Calu3 (cell line): ENCODE measurements at regions not wholly inside any gene's neighbourhood (a gene's known extent, or its start where the extent isn't known, plus 50 kb on each side); places are given as distances from the start of the nearest gene placed in this dataset.
"Not testable (repeated sequence)": the region's sequence is repeated elsewhere in the genome, so short reads cannot be mapped to it uniquely, and the experiment has no call there.

Experiments used
- BruUV-seq: library from RNA; stranded (reverse); fragments of 400-500 nt; replicated peaks from 2 replicates; lab custom pipeline; 2021; lab: Mats Ljungman, UMichigan
- CTCF ChIA-PET: fragments of 300-600 bp; sonication (Branson Sonifier 250); formaldehyde crosslinking; loops from one replicate; lab custom pipeline; 2022; ENCODE audit warnings: antibody characterized with exemption; lab: Charles Lee
- DNase-seq: peaks from one replicate; pipeline ENCODE4 v3.0.0; 2022
- H3K27ac Mint-ChIP-seq: one replicate; pipeline ENCODE4 v1.8.0; 2022; ENCODE audit warnings: mixed read lengths; ENCODE audit not compliant: unreplicated experiment
- H3K27me3 Mint-ChIP-seq: one replicate; pipeline ENCODE4 v1.8.0; 2022; ENCODE audit warnings: mixed read lengths; ENCODE audit not compliant: unreplicated experiment
- H3K36me3 Mint-ChIP-seq: one replicate; pipeline ENCODE4 v1.8.0; 2022; ENCODE audit warnings: mild to moderate bottlenecking, moderate library complexity, mixed read lengths; ENCODE audit not compliant: insufficient read depth, unreplicated experiment
- H3K4me1 Mint-ChIP-seq: one replicate; pipeline ENCODE4 v1.8.0; 2022; ENCODE audit warnings: mild to moderate bottlenecking, low read depth, mixed read lengths; ENCODE audit not compliant: unreplicated experiment
- H3K4me3 Mint-ChIP-seq: one replicate; pipeline ENCODE4 v1.8.0; 2022; ENCODE audit warnings: mild to moderate bottlenecking, low read depth, moderate library complexity, mixed read lengths; ENCODE audit not compliant: unreplicated experiment
- H3K9me3 Mint-ChIP-seq: one replicate; pipeline ENCODE4 v1.8.0; 2022; ENCODE audit warnings: low read depth, mixed read lengths; ENCODE audit not compliant: unreplicated experiment
- intact Hi-C: fragments of 100-400 bp; cut with micrococcal nuclease; formaldehyde crosslinking; loops from one replicate; pipeline ENCODE4 v1.10.0; 2022; ENCODE audit not compliant: unreplicated experiment
- TF ChIP-seq, protein P1 (sequence below): fragments of 200-600 bp; IDR thresholded peaks from one replicate; pipeline ENCODE4 v1.8.0; 2022; ENCODE audit warnings: antibody characterized with exemption; ENCODE audit not compliant: unreplicated experiment

DNA sequence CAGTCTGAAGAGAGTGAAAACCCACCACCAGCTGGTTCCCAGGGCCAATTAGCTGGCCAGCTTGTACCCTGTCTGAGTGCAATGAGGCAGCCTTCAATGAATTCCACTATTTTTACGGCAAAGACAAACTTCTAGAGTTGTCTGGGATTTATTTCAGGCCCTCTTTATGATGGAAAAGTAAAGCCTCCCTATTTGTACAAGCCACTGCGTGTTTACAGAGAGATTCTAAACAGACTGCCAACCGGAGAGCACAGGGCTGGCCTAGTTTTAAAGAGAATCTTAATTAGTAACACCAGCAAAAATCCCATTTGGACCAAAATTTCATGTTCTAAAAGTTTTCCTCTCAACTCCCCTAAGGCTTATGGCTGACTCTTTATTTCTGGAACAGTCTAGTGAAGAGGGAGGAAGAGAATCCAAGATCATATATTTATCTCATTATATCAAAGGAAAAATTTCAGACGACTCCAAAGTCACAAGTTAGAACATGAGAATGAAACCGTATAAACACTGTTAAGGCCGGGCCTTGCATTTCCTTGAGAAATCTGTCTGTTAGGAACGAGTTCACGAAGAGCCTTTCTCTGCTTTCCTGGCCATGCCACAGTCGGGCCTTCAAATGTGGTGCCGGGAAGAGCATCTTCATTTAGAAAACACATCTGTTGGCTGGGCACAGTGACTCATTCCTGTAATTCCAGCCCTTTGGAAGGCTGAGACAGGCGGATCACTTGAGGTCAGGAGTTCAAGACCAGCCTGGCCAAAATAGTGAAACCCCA is 724.6 kb upstream of the NRP1 start:
- peaks cover 4% of the 10 kb centered on the region for H3K9me3 Mint-ChIP-seq
- CTCF ChIA-PET, result no interaction called here
- no TSS peak for BruUV-seq
- H3K4me3 Mint-ChIP-seq, result no peak overlapping the region
- no peak overlapping the region for H3K27ac Mint-ChIP-seq
- H3K4me1 Mint-ChIP-seq, result no peaks in the 10 kb centered on the region
- DNase-seq, result no peak
- no peaks in the 10 kb centered on the region for H3K27me3 Mint-ChIP-seq
- TF ChIP-seq, protein P1, sequence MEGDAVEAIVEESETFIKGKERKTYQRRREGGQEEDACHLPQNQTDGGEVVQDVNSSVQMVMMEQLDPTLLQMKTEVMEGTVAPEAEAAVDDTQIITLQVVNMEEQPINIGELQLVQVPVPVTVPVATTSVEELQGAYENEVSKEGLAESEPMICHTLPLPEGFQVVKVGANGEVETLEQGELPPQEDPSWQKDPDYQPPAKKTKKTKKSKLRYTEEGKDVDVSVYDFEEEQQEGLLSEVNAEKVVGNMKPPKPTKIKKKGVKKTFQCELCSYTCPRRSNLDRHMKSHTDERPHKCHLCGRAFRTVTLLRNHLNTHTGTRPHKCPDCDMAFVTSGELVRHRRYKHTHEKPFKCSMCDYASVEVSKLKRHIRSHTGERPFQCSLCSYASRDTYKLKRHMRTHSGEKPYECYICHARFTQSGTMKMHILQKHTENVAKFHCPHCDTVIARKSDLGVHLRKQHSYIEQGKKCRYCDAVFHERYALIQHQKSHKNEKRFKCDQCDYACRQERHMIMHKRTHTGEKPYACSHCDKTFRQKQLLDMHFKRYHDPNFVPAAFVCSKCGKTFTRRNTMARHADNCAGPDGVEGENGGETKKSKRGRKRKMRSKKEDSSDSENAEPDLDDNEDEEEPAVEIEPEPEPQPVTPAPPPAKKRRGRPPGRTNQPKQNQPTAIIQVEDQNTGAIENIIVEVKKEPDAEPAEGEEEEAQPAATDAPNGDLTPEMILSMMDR, result no peak
- H3K36me3 Mint-ChIP-seq, result no peaks in the 10 kb centered on the region
- intact Hi-C loops, result no loop called here

DNA sequence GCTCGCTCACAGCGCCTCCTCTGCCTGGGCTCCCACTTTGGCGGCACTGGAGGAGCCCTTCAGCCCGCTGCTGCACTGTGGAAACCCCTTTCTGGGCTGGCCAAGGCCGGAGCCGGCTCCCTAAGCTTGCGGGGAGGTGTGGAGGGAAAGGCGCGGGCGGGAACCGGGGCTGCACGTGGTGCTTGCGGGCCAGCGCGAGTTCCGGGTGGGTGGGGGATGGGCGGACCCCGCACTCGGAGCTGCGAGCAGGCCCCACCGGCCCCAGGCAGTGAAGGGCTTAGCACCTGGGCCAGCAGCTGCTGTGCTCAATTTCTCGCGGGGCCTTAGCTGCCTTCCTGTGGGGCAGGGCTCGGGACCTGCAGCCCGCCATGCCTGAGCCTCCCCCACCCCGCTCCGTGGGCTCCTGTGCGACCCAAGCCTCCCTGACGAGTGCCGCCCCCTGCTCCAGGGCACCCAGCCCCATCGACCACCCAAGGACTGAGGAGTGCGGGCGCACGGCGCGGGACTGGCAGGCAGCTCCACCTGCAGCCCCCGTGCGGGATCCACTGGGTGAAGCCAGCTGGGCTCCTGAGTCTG is 721.0 kb upstream of the NRP1 start:
- H3K36me3 Mint-ChIP-seq, H3K4me1 Mint-ChIP-seq, intact Hi-C loops, DNase-seq, H3K4me3 Mint-ChIP-seq, H3K9me3 Mint-ChIP-seq, BruUV-seq, H3K27ac Mint-ChIP-seq: not testable (repeated sequence)
- CTCF ChIA-PET, result interaction anchor here (0.5 kb wide), 1 partner anchor 903 kb away, joined by 5 read pairs; no protein-coding TSS in a partner anchor
- H3K27me3 Mint-ChIP-seq, result peaks cover 14% of the 10 kb centered on the region

DNA sequence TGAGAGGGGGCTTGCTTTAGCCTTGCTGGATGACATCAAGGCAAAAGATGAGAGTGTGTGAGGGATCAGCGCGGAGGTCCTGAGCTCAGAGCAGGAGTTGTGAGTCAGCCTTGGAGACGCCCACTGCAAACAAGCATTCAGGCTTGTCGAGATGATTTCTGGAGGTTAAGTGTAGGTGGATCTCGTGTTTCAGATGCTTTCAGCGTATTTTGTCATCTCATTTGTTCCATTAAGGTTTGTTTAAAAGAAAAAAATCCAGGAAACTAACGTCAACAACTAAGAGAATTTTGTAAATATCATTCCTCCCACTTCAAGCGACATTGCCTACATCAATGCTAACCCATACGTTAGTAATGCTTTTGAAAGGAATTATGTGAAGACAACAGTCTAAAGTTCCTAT is 715.4 kb upstream of the NRP1 start:
- Mint-ChIP-seq H3K27me3 (peaks cover 60% of the 10 kb centered on the region), H3K4me3 (no peak overlapping the region), H3K36me3 (no peaks in the 10 kb centered on the region), H3K27ac (no peak overlapping the region), H3K9me3 (peaks cover 2% of the 10 kb centered on the region), H3K4me1 (no peaks in the 10 kb centered on the region)
- intact Hi-C loops, result no loop called here
- BruUV-seq, result no TSS peak
- CTCF ChIA-PET, result no interaction called here
- no peak for DNase-seq
- TF ChIP-seq, protein P1, result no peak

DNA sequence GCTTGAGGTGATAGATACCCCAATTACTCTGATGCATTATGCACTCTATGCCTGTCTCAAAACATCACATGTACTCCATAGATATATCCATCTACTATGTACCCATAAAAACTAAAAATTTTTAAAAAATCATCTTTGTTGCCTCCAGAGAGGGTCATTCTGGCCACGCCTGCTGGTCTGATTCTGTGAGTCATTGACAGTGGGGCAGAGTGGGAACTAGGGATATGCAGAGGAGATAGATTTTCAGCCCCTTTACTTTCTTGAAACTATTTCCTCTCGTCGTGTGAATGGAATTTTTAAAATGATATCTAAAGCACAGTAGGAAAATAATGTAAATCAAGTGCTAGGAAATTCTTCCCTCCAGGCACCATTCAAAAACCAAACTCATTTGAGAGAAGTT is 715.0 kb upstream of the NRP1 start:
- H3K36me3 Mint-ChIP-seq, result no peaks in the 10 kb centered on the region
- TF ChIP-seq, protein P1, result no peak
- no peak for DNase-seq
- H3K9me3 Mint-ChIP-seq, result peaks cover 2% of the 10 kb centered on the region
- no peaks in the 10 kb centered on the region for H3K4me1 Mint-ChIP-seq
- peaks cover 60% of the 10 kb centered on the region for H3K27me3 Mint-ChIP-seq
- H3K27ac Mint-ChIP-seq, result no peak overlapping the region
- no TSS peak for BruUV-seq
- CTCF ChIA-PET, result no interaction called here
- H3K4me3 Mint-ChIP-seq, result no peak overlapping the region
- intact Hi-C loops, result no loop called here

DNA sequence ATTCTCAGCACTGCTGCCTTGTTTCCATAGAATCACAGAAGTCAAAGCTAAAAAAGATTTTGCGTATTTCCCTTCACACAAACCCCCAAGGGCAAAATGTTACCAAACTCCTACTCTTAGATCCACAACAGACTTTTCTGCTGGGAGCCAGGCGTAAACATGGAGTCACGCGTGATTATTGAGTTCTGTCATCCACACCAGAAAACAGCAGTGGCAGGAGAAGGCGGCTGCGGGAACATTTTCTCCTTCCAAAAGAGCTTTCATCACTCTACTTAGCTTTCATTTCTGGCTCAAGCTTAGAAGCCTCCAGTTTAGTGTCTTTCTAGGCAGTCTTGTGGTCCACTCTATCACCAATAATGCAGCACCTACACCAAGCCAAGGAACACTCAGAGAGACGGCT is 712.9 kb upstream of the NRP1 start:
- Mint-ChIP-seq H3K27ac (no peak overlapping the region), H3K4me3 (no peak overlapping the region), H3K36me3 (no peaks in the 10 kb centered on the region), H3K4me1 (no peaks in the 10 kb centered on the region), H3K27me3 (peaks cover 60% of the 10 kb centered on the region), H3K9me3 (no peaks in the 10 kb centered on the region)
- CTCF ChIA-PET, result interaction anchor here (0.6 to 0.7 kb wide), 2 partner anchors 76 to 161 kb away, joined by 5 to 7 read pairs; no protein-coding TSS in a partner anchor
- BruUV-seq, result no TSS peak
- intact Hi-C loops, result no loop called here
- DNase-seq, result no peak
- TF ChIP-seq, protein P1, result no peak
